ENCODE measurements at regions not wholly inside any gene's neighbourhood (a gene's known extent, or its start where the extent isn't known, plus 50 kb on each side); places are given as distances from the start of the nearest gene placed in this dataset.

- no peak for DNase-seq (ENCODE audit: low read depth)
Observed at GRCh38 chr3:94179059-94179458, 116.2 kb downstream of the NSUN3 start.

DNA sequence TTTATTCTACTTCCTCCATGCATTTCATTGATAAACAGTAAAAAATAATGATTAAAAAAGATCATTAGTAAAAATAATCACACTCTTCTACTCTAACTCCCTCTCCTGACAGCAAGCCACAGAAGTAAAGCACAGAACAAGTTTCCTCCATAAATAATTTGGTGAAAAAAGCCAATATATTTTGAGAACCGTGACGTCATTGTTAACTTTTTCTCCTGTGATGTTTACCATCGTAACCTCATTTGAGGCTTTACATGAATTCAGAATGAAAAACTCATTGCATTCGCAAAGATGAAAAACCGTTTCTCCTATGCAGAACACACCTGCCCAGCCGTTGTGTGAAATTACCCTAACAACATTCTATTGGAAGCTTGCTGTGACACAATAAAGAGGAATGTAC, 120.7 kb downstream of the NSUN3 start:
- Histone ChIP-seq H3K9ac (ENCODE audit: low read length) (no peak overlapping the region), H3K27me3 (replicated peaks; ENCODE audit: control insufficient read depth, insufficient read depth, low read length) (no peaks in the 10 kb centered on the region), H3K9me3 (ENCODE audit: control insufficient read depth, low read length) (no peaks in the 10 kb centered on the region), H3K4me3 (ENCODE audit: low read length) (no peak overlapping the region), H3K4me1 (ENCODE audit: control insufficient read depth, insufficient read depth, low read length) (no peaks in the 10 kb centered on the region), H3K36me3 (ENCODE audit: control insufficient read depth, insufficient read depth, low read length, severe bottlenecking) (no peaks in the 10 kb centered on the region)
- DNase-seq (ENCODE audit: low read depth): no peak

More at GRCh38 chr3:94179059-94179458, 116.2 kb downstream of the NSUN3 start:
- H3K4me1 ChIP-seq (ENCODE audit: control insufficient read depth, insufficient read depth, low read length): peaks cover 6% of the 10 kb centered on the region
- no peaks in the 10 kb centered on the region for H3K36me3 ChIP-seq (ENCODE audit: control insufficient read depth, insufficient read depth, low read length, severe bottlenecking)
- no peaks in the 10 kb centered on the region for H3K9me3 ChIP-seq (ENCODE audit: control insufficient read depth, low read length)
- H3K27me3 ChIP-seq (replicated peaks; ENCODE audit: control insufficient read depth, insufficient read depth, low read length): no peaks in the 10 kb centered on the region
- no peak overlapping the region for H3K4me3 ChIP-seq (ENCODE audit: low read length)
- no peak overlapping the region for H3K9ac ChIP-seq (ENCODE audit: low read length)

DNA sequence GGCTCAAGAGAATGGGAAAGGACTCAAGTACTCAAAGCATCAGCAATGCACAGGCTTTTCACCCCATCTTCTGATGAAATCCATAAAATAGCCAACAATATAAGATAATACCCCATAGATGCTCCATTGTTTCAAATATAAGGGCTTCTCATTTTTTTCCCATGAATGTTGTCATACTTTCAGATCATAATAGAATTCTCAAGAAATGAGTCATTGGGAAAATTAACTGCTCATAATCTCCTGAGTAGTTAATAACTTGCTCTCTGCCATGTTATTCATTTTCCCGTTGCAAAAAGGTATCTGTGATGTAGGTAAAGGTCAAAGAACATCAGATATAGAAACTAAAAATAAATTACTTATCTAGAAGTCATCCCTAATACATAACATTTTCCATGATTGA, 121.9 kb downstream of the NSUN3 start:
- no peak overlapping the region for H3K4me3 ChIP-seq (ENCODE audit: low read length)

DNA sequence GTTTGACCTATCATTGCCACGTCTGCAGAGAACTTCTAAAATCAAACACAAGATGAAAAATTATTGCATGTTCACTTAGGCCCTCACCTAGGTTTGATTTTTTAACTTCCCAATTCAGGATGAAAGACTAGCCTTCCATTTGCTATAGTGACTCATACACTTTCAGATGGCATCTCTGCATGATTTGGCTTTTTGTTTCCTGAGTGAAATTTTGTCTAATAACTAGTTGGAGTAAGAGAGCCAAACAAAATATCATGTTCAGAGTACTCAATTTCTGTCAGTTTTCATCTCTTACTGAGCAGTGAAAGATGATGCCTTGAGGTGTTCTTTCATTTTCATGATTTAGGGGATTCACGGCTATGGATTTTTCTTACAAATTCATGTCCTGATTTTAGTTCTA, 122.9 kb downstream of the NSUN3 start:
- Histone ChIP-seq H3K4me3 (ENCODE audit: low read length) (no peak overlapping the region), H3K27me3 (replicated peaks; ENCODE audit: control insufficient read depth, insufficient read depth, low read length) (no peaks in the 10 kb centered on the region), H3K4me1 (ENCODE audit: control insufficient read depth, insufficient read depth, low read length) (no peaks in the 10 kb centered on the region), H3K9me3 (ENCODE audit: control insufficient read depth, low read length) (no peaks in the 10 kb centered on the region), H3K9ac (ENCODE audit: low read length) (no peak overlapping the region), H3K36me3 (ENCODE audit: control insufficient read depth, insufficient read depth, low read length, severe bottlenecking) (no peaks in the 10 kb centered on the region)
- no peak for DNase-seq (ENCODE audit: low read depth)

More for the DNA sequence above, 121.9 kb downstream of the NSUN3 start:
- Histone ChIP-seq H3K4me1 (ENCODE audit: control insufficient read depth, insufficient read depth, low read length) (no peaks in the 10 kb centered on the region), H3K27me3 (replicated peaks; ENCODE audit: control insufficient read depth, insufficient read depth, low read length) (no peaks in the 10 kb centered on the region), H3K9me3 (ENCODE audit: control insufficient read depth, low read length) (no peaks in the 10 kb centered on the region), H3K36me3 (ENCODE audit: control insufficient read depth, insufficient read depth, low read length, severe bottlenecking) (no peaks in the 10 kb centered on the region), H3K9ac (ENCODE audit: low read length) (no peak overlapping the region)
- DNase-seq (ENCODE audit: low read depth): no peak

DNA sequence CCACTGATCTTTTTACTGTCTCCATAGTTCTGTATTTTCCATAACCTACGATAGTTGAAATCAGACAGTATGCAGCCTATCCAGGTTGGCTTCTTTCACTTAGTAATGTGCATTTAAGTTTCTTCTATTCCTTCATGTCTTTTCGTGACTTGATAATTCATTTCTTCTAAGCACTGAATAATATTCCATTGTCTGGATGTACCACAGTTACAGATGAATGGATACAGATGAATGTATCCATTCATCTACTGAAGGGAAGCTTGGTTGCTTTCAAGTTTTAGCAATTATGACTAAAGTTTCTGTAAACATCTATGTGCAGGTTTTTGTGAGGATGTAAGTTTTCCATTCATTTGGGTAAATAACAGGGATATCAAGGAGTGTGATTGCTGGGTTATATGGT, 124.8 kb downstream of the NSUN3 start:
- H3K9me3 ChIP-seq (ENCODE audit: control insufficient read depth, low read length): no peaks in the 10 kb centered on the region
- no peak overlapping the region for H3K9ac ChIP-seq (ENCODE audit: low read length)
- H3K27me3 ChIP-seq (replicated peaks; ENCODE audit: control insufficient read depth, insufficient read depth, low read length): no peaks in the 10 kb centered on the region
- no peaks in the 10 kb centered on the region for H3K4me1 ChIP-seq (ENCODE audit: control insufficient read depth, insufficient read depth, low read length)
- DNase-seq (ENCODE audit: low read depth): no peak
- no peaks in the 10 kb centered on the region for H3K36me3 ChIP-seq (ENCODE audit: control insufficient read depth, insufficient read depth, low read length, severe bottlenecking)
- no peak overlapping the region for H3K4me3 ChIP-seq (ENCODE audit: low read length)

DNA sequence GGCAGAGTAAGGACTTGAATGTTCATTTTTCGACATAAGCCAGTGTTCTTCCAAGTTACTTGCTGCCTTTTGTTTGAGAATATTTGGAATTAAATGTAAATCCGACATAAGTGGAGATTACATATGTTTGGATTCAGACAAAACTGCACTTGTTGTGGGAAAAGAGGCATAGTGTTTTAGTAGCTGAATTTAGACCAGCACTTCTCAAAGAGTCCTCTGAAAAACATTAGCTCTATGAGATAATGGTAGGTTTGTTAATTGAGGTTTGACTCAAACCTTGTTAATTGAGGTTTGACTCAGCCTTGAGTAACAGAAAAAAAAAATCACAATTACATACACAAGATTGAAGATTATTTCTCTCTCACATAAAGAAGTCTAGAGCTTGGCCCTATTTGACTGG, 132.5 kb downstream of the NSUN3 start:
- no peak for DNase-seq (ENCODE audit: low read depth)
- no peaks in the 10 kb centered on the region for H3K4me1 ChIP-seq (ENCODE audit: control insufficient read depth, insufficient read depth, low read length)
- no peak overlapping the region for H3K9ac ChIP-seq (ENCODE audit: low read length)
- H3K4me3 ChIP-seq (ENCODE audit: low read length): no peak overlapping the region
- H3K27me3 ChIP-seq (replicated peaks; ENCODE audit: control insufficient read depth, insufficient read depth, low read length): no peaks in the 10 kb centered on the region
- no peaks in the 10 kb centered on the region for H3K36me3 ChIP-seq (ENCODE audit: control insufficient read depth, insufficient read depth, low read length, severe bottlenecking)
- peaks cover 3% of the 10 kb centered on the region for H3K9me3 ChIP-seq (ENCODE audit: control insufficient read depth, low read length)

DNA sequence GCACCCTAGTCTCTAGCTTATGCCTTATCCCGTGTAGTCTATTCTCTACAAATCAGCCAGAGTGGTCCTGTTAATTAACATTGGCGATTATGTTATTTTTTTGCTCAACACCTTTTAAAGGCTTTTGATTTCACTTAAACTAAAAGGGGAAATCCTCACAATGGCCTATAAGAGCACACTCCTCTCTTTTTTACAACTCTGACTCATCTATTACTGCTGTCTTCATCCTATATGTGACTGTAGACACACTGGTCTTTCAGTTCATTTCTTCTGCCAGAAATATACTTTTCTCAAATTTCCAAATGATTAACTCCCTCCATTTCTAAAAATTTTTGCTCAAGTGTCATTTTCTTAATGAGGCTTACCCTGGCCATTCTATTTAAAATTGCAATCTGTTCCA, 143.4 kb downstream of the NSUN3 start:
- Histone ChIP-seq H3K4me1 (ENCODE audit: control insufficient read depth, insufficient read depth, low read length) (no peaks in the 10 kb centered on the region), H3K9me3 (ENCODE audit: control insufficient read depth, low read length) (peaks cover 2% of the 10 kb centered on the region), H3K9ac (ENCODE audit: low read length) (no peak overlapping the region), H3K27me3 (replicated peaks; ENCODE audit: control insufficient read depth, insufficient read depth, low read length) (peaks cover 4% of the 10 kb centered on the region), H3K4me3 (ENCODE audit: low read length) (no peak overlapping the region), H3K36me3 (ENCODE audit: control insufficient read depth, insufficient read depth, low read length, severe bottlenecking) (no peaks in the 10 kb centered on the region)
- DNase-seq (ENCODE audit: low read depth): no peak

- Histone ChIP-seq H3K9me3 (ENCODE audit: control insufficient read depth, low read length) (peaks cover 8% of the 10 kb centered on the region), H3K27me3 (replicated peaks; ENCODE audit: control insufficient read depth, insufficient read depth, low read length) (no peaks in the 10 kb centered on the region), H3K4me3 (ENCODE audit: low read length) (no peak overlapping the region), H3K9ac (ENCODE audit: low read length) (no peak overlapping the region), H3K36me3 (ENCODE audit: control insufficient read depth, insufficient read depth, low read length, severe bottlenecking) (no peaks in the 10 kb centered on the region), H3K4me1 (ENCODE audit: control insufficient read depth, insufficient read depth, low read length) (no peaks in the 10 kb centered on the region)
- DNase-seq (ENCODE audit: low read depth): no peak
Observed at GRCh38 chr3:94210256-94210655, 147.4 kb downstream of the NSUN3 start.

DNA sequence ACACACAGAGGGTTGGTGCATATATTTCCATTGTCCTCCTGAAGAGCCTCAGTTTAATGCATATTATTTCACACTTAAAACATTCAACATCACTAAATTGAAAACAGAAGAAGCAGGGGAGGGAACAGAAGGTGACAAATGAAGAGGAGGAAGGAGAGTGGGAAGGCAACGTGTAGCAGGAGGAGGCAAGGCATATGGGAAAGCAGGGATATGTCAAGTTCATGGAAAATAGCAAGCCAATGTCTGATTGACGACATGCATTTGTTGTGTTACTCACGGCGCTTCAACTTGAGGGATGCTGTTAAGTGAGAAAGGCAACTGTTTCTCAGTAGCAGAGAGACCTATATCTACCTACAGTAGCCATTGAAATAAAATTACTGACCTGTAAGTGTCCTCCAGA, 154.5 kb downstream of the NSUN3 start:
- Histone ChIP-seq H3K4me3 (ENCODE audit: low read length) (no peak overlapping the region), H3K4me1 (ENCODE audit: control insufficient read depth, insufficient read depth, low read length) (no peaks in the 10 kb centered on the region), H3K9ac (ENCODE audit: low read length) (no peak overlapping the region)

GRCh38 chr3:94220426-94220825, 157.6 kb downstream of the NSUN3 start:
- peaks cover 11% of the 10 kb centered on the region for H3K9me3 ChIP-seq (ENCODE audit: control insufficient read depth, low read length)
- H3K36me3 ChIP-seq (ENCODE audit: control insufficient read depth, insufficient read depth, low read length, severe bottlenecking): no peaks in the 10 kb centered on the region
- H3K4me3 ChIP-seq (ENCODE audit: low read length): no peak overlapping the region
- peaks cover 12% of the 10 kb centered on the region for H3K4me1 ChIP-seq (ENCODE audit: control insufficient read depth, insufficient read depth, low read length)
- H3K9ac ChIP-seq (ENCODE audit: low read length): no peak overlapping the region
- DNase-seq (ENCODE audit: low read depth): no peak
- no peaks in the 10 kb centered on the region for H3K27me3 ChIP-seq (replicated peaks; ENCODE audit: control insufficient read depth, insufficient read depth, low read length)

More for the DNA sequence above, 154.5 kb downstream of the NSUN3 start:
- peaks cover 13% of the 10 kb centered on the region for H3K9me3 ChIP-seq (ENCODE audit: control insufficient read depth, low read length)
- DNase-seq (ENCODE audit: low read depth): no peak
- H3K27me3 ChIP-seq (replicated peaks; ENCODE audit: control insufficient read depth, insufficient read depth, low read length): no peaks in the 10 kb centered on the region
- no peaks in the 10 kb centered on the region for H3K36me3 ChIP-seq (ENCODE audit: control insufficient read depth, insufficient read depth, low read length, severe bottlenecking)

DNA sequence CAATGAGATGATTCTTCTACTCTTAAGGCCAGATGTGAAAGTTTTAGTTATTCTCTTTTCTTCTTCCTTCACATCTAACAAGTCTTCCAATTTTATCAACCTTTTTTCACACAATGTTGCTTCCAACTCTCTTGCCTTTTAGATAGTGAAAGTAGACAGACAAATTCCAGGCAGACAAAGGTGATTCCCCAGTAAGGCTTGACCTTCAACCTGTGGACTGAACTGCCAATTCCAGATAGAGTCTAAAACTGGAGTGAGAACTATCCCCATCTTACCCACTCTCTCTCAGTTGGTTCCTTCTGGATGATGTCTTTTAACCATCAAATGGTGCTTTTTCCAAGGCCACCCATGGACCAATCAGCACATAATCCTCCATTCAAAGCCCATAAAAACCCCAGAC, 159.0 kb downstream of the NSUN3 start:
- H3K9ac ChIP-seq (ENCODE audit: low read length): no peak overlapping the region
- no peak for DNase-seq (ENCODE audit: low read depth)
- H3K4me1 ChIP-seq (ENCODE audit: control insufficient read depth, insufficient read depth, low read length): peaks cover 26% of the 10 kb centered on the region
- no peak overlapping the region for H3K4me3 ChIP-seq (ENCODE audit: low read length)
- no peaks in the 10 kb centered on the region for H3K36me3 ChIP-seq (ENCODE audit: control insufficient read depth, insufficient read depth, low read length, severe bottlenecking)
- peaks cover 11% of the 10 kb centered on the region for H3K9me3 ChIP-seq (ENCODE audit: control insufficient read depth, low read length)
- no peaks in the 10 kb centered on the region for H3K27me3 ChIP-seq (replicated peaks; ENCODE audit: control insufficient read depth, insufficient read depth, low read length)

GRCh38 chr3:94225148-94225865, 162.4 kb downstream of the NSUN3 start:
- H3K4me3 ChIP-seq (ENCODE audit: low read length): peak overlapping the region; percentile 66
- H3K9me3 ChIP-seq (ENCODE audit: control insufficient read depth, low read length): peaks cover 11% of the 10 kb centered on the region
- peak overlapping the region; percentile 68 for H3K9ac ChIP-seq (ENCODE audit: low read length)
- no peaks in the 10 kb centered on the region for H3K27me3 ChIP-seq (replicated peaks; ENCODE audit: control insufficient read depth, insufficient read depth, low read length)
- peaks cover 29% of the 10 kb centered on the region for H3K4me1 ChIP-seq (ENCODE audit: control insufficient read depth, insufficient read depth, low read length)
- H3K36me3 ChIP-seq (ENCODE audit: control insufficient read depth, insufficient read depth, low read length, severe bottlenecking): no peaks in the 10 kb centered on the region
- no peak for DNase-seq (ENCODE audit: low read depth)

Measured in adipocyte (in vitro differentiated cells).